Umbilical cord (tissue), 1 donor: ENCODE measurements at regions not wholly inside any gene's neighbourhood (a gene's known extent, or its start where the extent isn't known, plus 50 kb on each side); places are given as distances from the start of the nearest gene placed in this dataset.

Experiments
- DNase-seq: peaks from one replicate; pipeline ENCODE4 v3.0.0-alpha.2; 2015; ENCODE audit warnings: low spot score

- DNase-seq: peak; percentile 45
Measured at GRCh38 chr17:70636517-70637133, 467.3 kb downstream of the KCNJ2 start.

- no peak for DNase-seq
Measured at GRCh38 chr17:70642059-70642458, 472.7 kb downstream of the KCNJ2 start.

GRCh38 chr17:70644096-70644495 is 474.8 kb downstream of the KCNJ2 start:
- DNase-seq: no peak

GRCh38 chr17:70646673-70647072 is 477.3 kb downstream of the KCNJ2 start:
- no peak for DNase-seq

GRCh38 chr17:70648166-70648565 is 478.8 kb downstream of the KCNJ2 start:
- DNase-seq: no peak

GRCh38 chr17:70653850-70654249 is 484.5 kb downstream of the KCNJ2 start:
- DNase-seq: no peak

GRCh38 chr17:70654706-70655105 is 485.4 kb downstream of the KCNJ2 start:
- DNase-seq: peak; percentile 7

- no peak for DNase-seq
Measured at GRCh38 chr17:70655176-70655958, 486.0 kb downstream of the KCNJ2 start.

- no peak for DNase-seq
Measured at GRCh38 chr17:70658317-70658716, 489.0 kb downstream of the KCNJ2 start.

GRCh38 chr17:70658840-70659239 is 489.5 kb downstream of the KCNJ2 start:
- peak; percentile 35 for DNase-seq

- DNase-seq: no peak
Measured at GRCh38 chr17:70661342-70662222, 492.2 kb downstream of the KCNJ2 start.

GRCh38 chr17:70668276-70668937 is 499.1 kb downstream of the KCNJ2 start:
- no peak for DNase-seq

- DNase-seq: no peak
Measured at GRCh38 chr17:70668938-70669778, 499.8 kb downstream of the KCNJ2 start.

GRCh38 chr17:70674061-70674460 is 504.7 kb downstream of the KCNJ2 start:
- no peak for DNase-seq

GRCh38 chr17:70675070-70675590 is 505.8 kb downstream of the KCNJ2 start:
- DNase-seq: no peak

GRCh38 chr17:70677783-70678647 is 508.7 kb downstream of the KCNJ2 start:
- no peak for DNase-seq

- no peak for DNase-seq
Measured at GRCh38 chr17:70678889-70679288, 509.6 kb downstream of the KCNJ2 start.

GRCh38 chr17:70683936-70684335 is 514.6 kb downstream of the KCNJ2 start:
- no peak for DNase-seq

- peak; percentile 10 for DNase-seq
Measured at GRCh38 chr17:70687421-70687820, 518.1 kb downstream of the KCNJ2 start.

- DNase-seq: no peak
Measured at GRCh38 chr17:70691150-70691549, 521.8 kb downstream of the KCNJ2 start.
